ENCODE measurements at regions not wholly inside any gene's neighbourhood (a gene's known extent, or its start where the extent isn't known, plus 50 kb on each side); places are given as distances from the start of the nearest gene placed in this dataset.
"Not testable (repeated sequence)": the region's sequence is repeated elsewhere in the genome, so short reads cannot be mapped to it uniquely, and the experiment has no call there.

DNA sequence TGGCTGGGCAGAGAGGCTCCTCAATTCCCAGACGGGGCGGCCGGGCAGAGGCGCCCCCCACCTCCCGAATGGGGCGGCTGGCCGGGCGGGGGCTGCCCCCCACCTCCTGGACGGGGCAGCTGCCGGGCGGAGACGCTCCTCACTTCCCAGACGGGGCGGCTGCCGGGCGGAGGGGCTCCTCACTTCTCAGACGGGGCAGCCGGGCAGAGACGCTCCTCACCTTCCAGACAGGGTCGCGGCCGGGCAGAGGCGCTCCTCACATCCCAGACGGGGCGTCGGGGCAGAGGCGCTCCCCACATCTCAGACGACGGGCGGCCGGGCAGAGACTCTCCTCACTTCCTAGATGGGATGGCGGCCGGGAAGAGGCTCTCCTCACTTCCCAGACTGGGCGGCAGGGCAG, 214.1 kb downstream of the SOX2 start:
- DNase-seq = not testable (repeated sequence)

DNA sequence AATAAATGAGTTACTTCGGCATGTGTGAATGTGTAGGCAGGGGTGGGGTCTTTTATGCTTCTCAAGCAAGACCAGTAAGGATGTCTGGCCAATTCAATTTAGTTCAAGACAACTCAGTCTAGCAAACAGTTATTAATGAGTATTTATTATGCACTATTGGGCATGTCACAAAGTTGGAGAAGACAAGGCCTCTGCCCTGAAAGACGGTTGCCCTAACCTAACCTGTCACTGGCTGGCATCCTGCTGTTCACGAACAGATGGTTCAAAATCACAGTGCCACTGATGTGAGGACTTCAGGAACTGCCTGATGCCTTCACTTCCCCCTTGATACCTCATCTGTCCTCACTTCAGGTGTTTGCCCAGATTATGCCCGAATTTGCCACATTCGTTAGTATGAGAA, 217.8 kb downstream of the SOX2 start:
- no peak for DNase-seq

DNA sequence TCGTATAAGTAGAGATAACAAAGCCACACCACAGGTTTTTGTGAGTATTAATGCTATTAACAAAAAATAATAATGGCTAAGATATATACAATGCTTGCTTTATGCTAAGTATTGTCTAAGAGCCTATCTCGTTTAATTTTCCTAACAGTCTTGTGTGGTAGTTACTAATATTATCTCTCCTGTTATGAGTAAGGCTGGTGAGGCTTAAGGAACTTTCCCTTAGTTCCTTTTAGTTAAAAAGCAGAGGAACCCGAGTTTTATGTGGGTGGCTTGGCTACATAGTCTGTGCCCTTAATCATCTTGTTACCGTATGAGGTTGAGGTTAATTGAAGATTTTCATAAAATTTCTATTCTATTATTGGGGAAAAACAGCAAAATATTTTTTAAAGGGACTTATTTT, 218.4 kb downstream of the SOX2 start:
- DNase-seq = no peak

DNA sequence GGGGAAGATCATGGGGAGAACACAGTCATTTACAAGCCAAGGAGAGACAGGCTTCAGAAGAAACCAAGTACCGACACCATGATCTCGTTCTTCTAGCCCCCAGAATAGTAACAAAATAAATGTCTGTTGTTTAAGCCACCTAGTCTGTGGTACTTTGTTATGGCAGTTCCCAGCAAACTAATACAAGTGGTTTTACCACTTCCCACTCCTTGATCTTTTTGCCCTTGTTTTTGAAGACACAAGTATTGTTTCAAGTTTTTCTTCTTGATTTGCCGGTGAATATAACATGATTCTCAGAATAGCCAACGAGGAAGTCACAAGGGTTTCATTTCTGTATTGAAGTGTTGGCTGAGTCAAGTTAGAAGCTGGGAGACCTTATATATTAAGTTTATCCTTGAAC, 220.3 kb downstream of the SOX2 start:
- DNase-seq = no peak

DNA sequence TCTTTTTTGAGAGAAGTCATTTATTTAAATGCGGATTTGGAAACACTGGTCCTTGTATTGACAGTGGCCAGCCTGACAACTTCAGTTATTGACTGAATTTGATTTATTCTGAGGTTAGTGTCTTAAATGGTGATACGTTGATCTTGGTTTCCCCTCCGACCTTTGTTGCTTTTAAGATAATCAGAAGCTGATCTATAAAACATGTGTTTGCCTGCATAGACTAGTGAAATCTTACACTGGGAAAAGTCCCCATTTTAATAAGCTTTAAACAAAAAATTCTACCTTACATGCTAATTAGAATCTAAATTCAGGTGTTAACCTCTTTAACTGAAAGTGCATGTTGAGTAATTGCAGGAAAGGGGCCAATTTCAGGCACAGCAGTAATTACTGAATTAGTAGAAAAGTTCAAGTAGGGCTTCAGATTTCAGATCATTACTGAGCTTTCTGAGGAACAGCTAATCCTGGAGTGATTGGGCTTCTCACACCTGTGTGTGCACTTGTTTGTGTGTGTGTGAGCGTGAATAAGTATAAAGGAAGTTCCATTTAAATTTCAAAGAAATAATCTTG, 221.4 kb downstream of the SOX2 start:
- DNase-seq = no peak

DNA sequence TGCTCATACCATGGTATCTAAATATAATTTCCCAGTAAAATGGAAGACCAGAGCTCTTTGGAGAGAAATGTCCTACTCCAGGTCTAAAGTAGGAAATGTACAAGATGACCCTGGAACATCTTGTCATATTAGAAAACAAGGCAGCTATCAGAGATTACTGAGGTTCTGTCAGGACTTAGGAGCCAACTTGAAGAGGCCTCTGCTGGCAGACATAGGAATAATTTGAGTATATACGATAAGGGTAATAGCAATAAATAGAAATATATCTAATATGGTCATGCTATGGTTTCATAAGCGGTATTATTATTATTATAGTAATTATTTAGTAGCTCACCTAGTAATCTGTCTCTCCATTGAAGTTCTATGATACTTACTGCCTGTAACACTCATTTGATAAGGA, 224.2 kb downstream of the SOX2 start:
- no peak for DNase-seq

DNA sequence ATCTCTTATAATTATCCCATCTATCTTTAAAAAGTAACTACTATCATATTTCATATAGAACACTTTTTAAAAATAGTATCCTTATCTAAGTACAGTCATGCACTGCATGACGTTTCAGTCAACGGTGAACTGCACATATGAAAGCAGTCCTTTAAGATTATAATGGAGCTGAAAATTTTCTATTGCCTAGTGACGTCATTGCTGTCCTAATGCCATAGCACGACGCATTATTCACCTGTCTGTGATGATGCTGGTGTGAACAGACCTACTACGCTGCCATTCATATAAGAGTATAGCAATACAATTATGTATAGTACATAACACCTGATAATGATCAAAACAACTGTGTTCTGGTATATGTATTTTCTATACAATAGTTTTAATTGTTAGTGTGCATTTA, 225.0 kb downstream of the SOX2 start:
- no peak for DNase-seq

DNA sequence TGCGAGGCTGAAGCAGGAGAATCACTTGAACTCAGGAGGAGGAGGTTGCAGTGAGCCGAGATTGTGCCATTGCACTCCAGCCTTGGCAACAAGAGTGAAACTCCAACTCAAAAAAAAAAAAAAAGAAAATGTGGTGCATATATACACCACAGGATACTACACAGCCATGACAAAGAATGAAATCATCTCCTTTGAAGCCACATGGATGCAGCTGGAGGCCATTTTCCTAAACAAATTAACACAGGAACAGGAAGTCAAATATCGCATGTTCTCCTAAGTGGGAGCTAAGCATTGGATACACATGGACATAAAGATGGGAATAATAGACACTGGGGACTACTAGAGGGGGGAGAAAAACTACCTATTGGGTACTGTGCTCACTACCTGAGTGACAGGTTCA, 226.9 kb downstream of the SOX2 start:
- DNase-seq = not testable (repeated sequence)

DNA sequence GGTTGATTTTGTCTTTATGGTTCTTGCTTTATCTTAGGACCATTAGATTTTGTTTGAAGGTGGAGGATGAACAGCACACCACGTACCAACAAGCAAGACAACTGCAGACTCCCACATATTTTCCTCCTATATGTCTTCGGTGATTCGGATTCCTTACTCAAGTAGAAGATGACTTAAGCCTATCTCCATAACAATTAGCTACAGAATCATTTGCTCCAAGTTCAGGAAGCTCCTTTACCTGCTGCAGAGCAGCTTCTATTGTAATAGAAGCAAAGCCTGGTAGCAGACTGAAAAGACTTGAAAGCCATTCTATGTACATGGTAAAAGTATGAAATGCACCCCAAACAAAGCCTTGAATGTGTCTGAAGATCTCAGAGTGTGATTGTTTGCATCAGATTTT, 229.0 kb downstream of the SOX2 start:
- DNase-seq = no peak

DNA sequence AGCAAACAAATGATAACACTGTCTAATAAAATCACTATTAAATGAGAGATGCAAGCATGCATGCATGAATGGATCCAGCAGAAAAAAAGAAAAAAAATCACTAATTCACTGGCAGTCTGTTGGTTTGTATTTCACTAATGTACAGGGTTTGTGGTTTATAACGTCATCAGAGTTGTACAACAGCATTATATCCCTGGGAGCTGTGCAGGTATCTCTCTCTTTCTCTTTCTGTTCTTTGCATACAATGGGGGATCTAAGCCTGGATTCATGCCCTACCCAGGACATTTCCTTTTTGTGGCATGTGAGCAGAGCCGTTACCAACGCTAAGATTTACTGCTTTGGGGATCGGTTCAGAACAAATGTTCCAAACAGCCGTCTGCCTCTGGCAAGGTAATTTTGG, 229.5 kb downstream of the SOX2 start:
- DNase-seq = no peak

DNA sequence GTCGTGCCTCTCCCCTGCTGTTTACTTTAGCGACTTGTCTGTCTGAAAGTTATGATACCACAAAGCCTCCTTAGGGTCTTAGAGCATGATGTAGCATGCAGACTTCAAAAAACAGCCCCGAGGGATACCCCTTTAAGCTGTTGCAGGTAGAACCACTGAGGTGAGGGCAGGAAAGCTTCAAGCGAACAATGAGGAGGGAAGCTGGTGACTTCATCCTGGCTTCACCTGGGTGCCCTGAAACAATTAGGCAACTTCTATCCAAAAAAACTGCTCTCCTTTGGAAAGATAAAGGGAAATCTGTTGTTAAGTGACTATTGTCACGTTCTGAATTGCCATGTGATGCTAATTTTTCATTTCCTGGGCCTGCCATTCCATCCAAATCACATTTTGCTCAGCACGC, 231.6 kb downstream of the SOX2 start:
- DNase-seq = no peak

DNA sequence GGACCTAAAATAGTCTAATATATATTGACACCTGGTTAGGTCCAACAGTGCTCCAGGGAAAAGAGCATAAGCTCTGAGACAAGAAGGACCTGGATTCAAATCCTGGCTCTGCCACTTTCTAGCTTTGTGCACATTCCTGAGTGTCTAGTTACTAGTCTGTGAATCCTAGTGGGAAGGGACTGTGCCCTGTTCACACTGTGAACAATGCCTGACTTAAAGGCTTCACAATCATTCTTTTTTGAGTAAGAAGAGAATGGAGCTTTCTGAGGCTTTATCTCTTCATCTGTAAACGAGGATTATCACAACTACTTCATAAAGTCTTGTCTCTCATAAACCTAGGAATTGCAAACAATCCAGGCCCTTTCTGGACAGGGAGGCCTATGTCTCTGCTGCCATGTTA, 235.9 kb downstream of the SOX2 start:
- no peak for DNase-seq

DNA sequence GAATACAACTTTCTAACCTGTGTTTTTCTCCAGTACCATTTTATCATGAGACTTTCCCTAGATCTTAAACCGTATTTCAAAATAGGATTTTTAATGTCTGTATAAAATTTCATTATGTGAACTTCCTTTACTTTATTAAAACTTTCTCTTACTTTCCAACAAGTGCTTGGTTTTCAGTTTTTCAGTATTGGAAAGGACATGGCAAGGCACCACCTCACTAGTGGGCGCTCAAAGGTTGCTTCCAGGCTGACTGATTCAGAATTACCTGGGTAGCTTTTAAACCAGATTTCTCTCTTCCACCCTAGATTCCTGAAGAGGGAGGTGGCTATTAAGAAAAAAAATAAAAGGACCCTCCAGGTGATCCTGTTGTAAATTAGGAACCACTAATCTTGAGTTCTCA, 236.6 kb downstream of the SOX2 start:
- no peak for DNase-seq

DNA sequence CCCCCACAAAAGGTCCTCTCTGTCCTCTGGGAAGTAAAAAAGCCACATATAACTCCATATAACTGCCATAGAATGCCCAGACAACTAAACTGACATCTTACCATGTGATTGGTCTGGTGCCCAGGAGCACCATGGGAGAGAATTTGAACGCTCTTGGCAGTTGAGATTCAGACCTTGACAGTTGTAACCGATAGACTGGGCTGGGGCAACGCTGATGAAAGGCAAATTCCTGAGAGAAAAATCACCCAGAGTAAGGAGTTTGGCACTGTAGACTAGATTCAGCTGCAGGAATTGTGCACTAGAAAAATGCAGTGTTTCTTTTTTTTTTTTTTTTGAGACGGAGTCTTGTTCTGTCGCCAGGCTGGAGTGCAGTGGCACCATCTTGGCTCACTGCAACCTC, 240.5 kb downstream of the SOX2 start:
- no peak for DNase-seq

DNA sequence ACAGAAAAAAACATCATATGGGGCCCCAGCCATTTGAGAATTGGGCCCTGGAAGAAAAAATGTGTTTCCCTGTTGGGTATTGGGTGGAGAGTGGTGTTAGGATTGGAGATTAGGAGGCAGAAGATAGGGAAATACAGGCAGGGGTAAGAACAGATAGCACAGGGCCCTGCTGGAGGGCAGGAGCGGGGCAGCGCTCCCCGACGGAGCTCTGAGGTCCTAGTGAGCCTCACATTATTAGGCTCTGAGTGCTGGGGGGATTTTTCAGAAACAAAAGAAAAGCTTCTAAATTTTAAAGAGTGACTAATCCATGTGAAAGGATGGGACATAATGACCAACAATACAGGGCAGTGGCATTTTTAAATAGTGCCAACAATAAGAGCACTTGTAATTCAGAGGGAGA, 241.2 kb downstream of the SOX2 start:
- DNase-seq = no peak

DNA sequence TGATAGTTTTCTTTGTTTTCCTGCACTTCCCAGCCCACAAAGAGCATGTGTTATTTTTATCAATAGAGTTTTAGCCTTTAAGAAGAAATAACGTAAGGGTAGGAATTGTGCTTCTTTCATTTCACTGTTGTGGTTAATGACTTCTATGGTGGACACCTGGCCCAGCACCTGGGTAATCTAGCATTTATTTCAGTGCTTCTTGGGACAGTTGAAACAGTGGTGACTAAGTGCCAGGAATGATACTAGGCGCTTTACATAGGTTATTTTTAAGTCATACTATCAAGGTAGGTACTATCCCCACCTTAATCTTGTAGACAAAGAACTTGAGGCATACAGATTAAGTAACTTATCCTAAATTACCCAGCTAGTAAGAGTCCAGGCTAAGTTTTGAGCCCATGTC, 243.8 kb downstream of the SOX2 start:
- DNase-seq = no peak

DNA sequence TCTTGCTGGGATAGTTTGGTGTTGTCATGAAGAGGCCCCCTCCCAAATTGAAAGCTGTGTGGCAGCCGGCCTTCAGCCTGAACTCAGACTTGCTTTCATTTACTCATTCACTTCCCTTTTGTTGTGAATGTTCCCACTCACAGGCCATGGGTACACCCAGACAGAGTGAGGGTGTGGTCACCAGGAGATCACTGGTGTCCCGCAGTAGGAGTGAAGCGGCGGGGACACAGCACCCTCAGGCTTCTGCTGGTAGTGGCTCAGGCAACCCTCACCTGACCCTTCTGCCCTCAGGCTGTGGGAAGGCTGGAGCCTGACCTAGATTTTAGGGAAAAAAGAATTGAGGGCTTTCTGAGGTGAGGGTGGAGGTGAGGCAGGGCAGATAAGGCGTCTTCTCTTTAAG, 244.4 kb downstream of the SOX2 start:
- DNase-seq = no peak

DNA sequence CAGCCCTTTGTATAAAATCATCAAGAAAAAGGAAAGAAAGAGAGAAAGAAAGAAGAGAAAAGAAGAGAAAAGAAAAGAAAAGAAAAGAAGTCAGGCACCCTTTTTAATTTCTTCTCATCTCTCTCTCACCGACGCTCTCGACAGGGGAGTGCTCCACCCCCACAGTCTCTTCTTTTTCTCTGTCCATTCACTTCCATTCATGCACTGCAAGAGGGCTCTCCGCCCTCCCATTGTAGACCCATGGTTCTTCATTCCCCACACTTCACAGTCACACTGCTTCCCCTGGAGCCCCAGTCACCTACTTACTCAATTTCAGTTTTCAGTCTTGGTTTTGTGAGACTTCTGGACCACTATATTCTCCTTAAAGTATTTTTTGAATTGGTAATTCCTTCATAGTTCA, 254.7 kb downstream of the SOX2 start:
- no peak for DNase-seq

DNA sequence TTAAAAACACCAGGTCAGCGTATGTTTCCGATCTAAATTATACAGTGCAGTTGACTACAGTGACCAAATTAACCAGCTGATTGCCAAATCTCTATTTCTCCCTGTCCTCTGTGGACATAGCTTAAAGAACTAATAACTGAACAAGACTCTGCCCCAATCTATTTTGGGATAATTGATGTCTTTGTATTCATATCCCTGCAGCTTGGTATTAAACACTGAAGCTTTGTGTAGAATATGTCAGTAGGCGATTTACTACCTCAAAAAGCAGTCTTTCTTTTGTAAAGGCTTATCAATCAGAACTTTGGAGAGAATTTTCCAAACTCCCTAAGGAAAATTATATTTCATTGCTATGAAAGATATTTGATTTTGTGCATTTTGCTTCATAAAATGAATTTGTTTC, 258.2 kb downstream of the SOX2 start:
- DNase-seq = no peak

DNA sequence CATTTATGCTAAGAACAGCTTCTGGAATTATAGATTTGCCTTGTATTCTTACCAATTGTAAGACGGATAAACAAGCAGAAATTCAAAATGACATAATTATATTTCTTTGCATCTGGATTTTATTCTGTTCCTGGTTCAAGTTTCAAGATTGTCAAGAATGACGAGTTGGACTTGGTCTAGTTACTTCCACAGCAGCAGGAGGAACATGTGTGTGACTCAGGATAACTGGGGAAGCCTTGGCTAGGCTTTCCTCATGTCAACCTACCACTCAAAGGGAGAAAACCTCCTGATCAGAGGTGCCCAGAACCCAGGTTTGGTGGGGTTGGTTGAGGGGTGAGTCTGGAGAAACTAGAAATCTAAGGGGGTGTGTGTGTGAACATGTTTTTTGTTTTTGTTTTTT, 259.7 kb downstream of the SOX2 start:
- DNase-seq = no peak

DNA sequence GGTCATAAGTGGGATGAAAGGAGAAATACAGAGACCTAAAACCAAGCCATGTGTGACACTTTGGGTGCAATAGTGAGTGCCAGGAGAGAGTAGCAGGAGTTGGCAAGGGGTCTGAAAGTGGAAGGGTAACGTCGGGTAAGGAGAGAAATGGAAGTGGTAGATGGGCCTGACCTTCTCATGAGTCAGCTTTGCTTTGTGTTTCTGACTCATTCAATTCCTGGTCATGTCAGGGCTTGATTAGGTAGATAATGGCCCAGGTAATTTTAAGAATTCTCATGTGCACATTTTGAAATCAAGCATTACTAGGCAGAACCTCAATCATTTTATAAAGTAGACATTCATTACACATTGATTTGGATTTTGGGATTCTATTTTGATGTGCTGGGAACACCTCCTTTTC, 262.5 kb downstream of the SOX2 start:
- DNase-seq = no peak

DNA sequence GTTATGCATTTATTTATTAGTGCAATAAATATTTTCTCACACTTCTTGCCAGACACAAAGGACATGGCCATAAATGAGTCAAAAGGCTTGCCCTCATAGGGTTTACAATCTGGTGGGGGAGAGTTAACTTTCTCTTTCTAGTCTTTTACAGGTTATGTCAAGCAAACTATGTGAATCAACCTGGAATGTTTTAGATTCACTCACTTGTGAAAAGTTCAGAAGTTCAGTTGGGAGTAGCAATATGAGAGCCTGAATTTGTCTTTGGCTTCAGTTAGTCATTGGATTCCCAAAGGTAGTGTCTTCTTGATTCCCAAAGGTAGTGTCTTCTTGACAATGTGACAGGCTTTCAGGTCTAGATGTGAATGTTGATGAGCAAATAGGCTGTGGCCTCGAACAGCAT, 264.8 kb downstream of the SOX2 start:
- no peak for DNase-seq

DNA sequence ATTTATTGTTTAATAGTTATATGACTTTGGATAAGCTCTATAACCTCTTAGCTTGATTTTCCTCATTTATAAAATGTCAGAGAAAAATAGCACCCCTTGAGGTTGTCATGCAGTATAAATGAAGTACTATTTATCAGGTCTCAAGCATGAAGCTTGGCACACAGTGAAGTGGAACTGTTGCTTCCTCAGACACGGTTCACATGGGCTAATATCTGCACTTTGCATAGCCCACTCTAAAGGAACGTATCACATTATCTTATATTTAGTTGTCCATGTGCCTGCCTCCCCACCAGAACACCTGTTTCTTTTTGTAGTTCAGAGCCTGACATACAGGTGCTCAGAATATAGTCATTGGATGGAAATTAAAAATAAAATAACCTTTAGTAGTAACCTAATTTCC, 273.7 kb downstream of the SOX2 start:
- DNase-seq = no peak

DNA sequence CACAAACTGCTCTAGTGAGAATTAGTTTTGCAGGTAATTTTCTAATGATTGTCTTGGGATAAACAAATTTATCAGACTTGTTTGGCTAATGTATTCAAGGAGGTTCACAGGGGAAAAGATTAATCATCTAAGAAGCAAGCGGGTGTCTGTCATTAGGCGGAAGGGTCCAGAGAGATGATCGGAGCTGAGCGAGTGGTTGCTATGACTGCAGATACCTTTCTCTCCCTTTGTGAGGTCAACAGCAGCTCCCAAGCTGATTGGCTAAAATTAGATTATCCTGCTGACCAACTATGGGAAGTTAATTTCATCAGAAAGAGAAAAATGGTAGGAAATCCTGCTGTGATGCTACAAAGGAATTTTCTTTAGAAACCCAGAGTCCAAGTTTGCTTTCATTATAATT, 276.0 kb downstream of the SOX2 start:
- no peak for DNase-seq

DNA sequence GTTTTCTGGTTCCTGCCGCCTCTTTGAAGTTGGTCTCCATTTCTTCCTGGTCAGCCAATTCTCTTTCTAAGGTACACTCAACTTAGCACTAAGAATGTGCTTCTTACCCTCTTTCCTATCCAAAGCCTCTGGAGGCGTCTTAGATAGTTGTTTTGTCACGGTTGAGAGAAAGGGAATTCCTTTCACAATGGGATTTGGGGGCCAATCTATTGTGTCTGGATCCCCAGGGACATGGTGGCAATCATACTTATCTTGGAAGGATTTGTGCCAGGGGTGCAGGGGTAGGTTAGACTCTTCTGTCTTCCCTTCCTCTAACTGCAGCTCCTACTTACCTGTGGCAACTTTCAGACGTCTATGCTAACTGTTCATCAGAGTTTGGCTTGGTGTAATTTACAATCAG, 287.1 kb downstream of the SOX2 start:
- no peak for DNase-seq

DNA sequence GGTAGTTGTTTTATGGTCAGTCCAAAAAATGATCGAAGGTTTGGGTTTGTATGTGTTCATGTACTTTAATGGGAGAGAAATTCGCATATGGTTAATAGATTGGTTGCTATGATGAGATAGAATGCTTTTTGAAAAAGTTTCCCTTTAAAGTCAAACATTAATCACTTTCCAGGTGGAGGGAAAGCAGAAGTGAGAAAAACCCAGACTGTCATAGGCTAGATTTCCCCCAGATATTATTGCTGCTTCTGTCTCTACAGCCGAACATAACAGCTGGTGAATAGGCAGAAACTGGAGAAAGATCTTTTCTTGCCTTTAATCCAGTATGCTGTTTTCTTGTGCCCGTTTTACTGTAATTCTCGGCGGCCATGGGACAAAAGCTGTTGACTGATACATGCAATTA, 287.6 kb downstream of the SOX2 start:
- DNase-seq = no peak
